ENCODE measurements at regions not wholly inside any gene's neighbourhood (a gene's known extent, or its start where the extent isn't known, plus 50 kb on each side); places are given as distances from the start of the nearest gene placed in this dataset.

- TF ChIP-seq CTCF (conservative IDR thresholded peaks at IDR 0.05; ENCODE audit: low read depth, low read length), result no peak
- TF ChIP-seq EZH2 (IDR thresholded peaks at IDR 0.05; ENCODE audit: borderline replicate concordance, low read depth, low read length, poor library complexity, severe bottlenecking), result no peak
Observed at GRCh38 chr11:15557457-15558230, 442.9 kb downstream of the INSC start.
